ENCODE measurements at regions not wholly inside any gene's neighbourhood (a gene's known extent, or its start where the extent isn't known, plus 50 kb on each side); places are given as distances from the start of the nearest gene placed in this dataset.

DNA sequence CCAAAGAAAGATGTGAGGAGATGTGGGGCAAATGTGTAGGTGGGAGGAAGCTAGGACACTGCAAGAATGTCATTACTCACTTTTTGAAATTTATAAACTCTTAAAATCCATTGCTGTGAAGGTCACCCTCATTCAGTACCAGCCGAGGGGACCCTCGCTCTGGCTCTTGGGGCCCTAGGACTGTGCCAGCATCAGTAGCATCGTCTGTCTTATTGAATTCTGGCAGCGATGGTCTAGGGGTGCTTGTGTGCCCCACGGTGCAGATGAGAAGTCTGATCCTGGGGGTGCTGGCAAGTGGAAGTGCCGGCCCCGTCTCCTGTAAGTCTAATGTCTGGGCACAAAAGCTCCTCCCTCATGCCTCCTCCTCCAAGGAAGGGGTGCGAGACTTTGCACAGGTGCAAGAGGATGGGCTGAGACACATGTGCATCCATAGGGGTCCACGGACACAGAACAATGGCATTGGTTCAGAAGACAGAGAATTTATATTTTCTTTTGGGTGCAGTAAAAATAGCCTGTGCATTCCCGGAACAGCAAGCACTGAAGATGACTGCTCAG, 266.7 kb upstream of the HDAC4 start:
- Histone ChIP-seq H3K4me1 (ENCODE audit: control insufficient read depth, insufficient read depth, low read length) (no peaks in the 10 kb centered on the region), H3K4me3 (no peak overlapping the region), H3K79me2 (ENCODE audit: control insufficient read depth, insufficient read depth, low read length) (no peaks in the 10 kb centered on the region), H4K20me1 (ENCODE audit: control insufficient read depth, insufficient read depth) (no peaks in the 10 kb centered on the region), H2AFZ (ENCODE audit: control insufficient read depth, low read depth, low read length) (no peak overlapping the region), H3K36me3 (ENCODE audit: control insufficient read depth in 2 of 2, insufficient read depth in 2 of 2, low read length in 1 of 2) (no peaks in the 10 kb centered on the region), H3K4me2 (ENCODE audit: control insufficient read depth, insufficient read depth) (no peak overlapping the region), H3K27me3 (replicated peaks in 1 of 2; ENCODE audit: control insufficient read depth in 2 of 2, insufficient read depth in 2 of 2, low read length in 1 of 2) (no peaks in the 10 kb centered on the region; a peak in 1 of 4 replicates), H3K27ac (ENCODE audit: control insufficient read depth, insufficient read depth) (no peak overlapping the region), H3K9ac (ENCODE audit: control insufficient read depth, insufficient read depth, low read length) (no peak overlapping the region), H3K9me3 (replicated peaks; ENCODE audit: control insufficient read depth, insufficient read depth, low read length) (no peaks in the 10 kb centered on the region)
- 26% methylated on average over 10 of the region's 10 CpGs for WGBS (ENCODE audit: insufficient coverage, insufficient replicate concordance, low lambda C conversion rate, missing lambda C conversion rate)
- BruUV-seq (replicated peaks), result no TSS peak
- ChIA-PET RAD21 (ENCODE audit: unreplicated experiment) (no interaction called here), CTCF (no interaction called here), SMC1A (ENCODE audit: uncharacterized antibody, unreplicated experiment) (no interaction called here), POLR2A (no interaction called here)
- in situ Hi-C loops (cut with MboI), result no loop called here
- DNase-seq (ENCODE audit: low read depth, low spot score), result no peak
- no peak for ATAC-seq
- intact Hi-C loops (cut with micrococcal nuclease; ENCODE audit: unreplicated experiment), result no loop called here
- no peak for FAIRE-seq
- no peak for TF ChIP-seq SRF (IDR thresholded peaks at IDR 0.05; ENCODE audit: low read depth in 2 of 2, low read length in 2 of 2)
- no peak for TF ChIP-seq ZBTB33 (IDR thresholded peaks at IDR 0.05)
- no peak for TF ChIP-seq ZNF622 (IDR thresholded peaks at IDR 0.05)
- no peak for TF ChIP-seq SIN3A (IDR thresholded peaks at IDR 0.05; ENCODE audit: low read depth, low read length)
- no peak for TF ChIP-seq NFYA (IDR thresholded peaks at IDR 0.05; ENCODE audit: borderline replicate concordance, low read depth, low read length)
- no peak for TF ChIP-seq NRF1 (conservative IDR thresholded peaks at IDR 0.05; ENCODE audit: low read depth, low read length)
- TF ChIP-seq CBX5 (IDR thresholded peaks at IDR 0.05; ENCODE audit: low read depth), result no peak
- TF ChIP-seq ZNF687 (IDR thresholded peaks at IDR 0.05), result no peak
- no peak for TF ChIP-seq NFXL1 (IDR thresholded peaks at IDR 0.05; ENCODE audit: borderline replicate concordance)
- TF ChIP-seq CEBPB (IDR thresholded peaks at IDR 0.05; ENCODE audit: borderline replicate concordance in 1 of 2, low read depth in 2 of 2, low read length in 2 of 2), result no peak

Data from GM12878 (cell line).